IPS-NIHi7 (cell line): ENCODE measurements at regions not wholly inside any gene's neighbourhood (a gene's known extent, or its start where the extent isn't known, plus 50 kb on each side); places are given as distances from the start of the nearest gene placed in this dataset.
A peak's percentile ranks its signal among the peaks of the same experiment; 100 is the strongest.

Source experiments
- DNase-seq: peaks from one replicate; pipeline ENCODE4 v3.0.0; 2012; ENCODE audit warnings: mixed read lengths; ENCODE audit errors: extremely low spot score

DNA sequence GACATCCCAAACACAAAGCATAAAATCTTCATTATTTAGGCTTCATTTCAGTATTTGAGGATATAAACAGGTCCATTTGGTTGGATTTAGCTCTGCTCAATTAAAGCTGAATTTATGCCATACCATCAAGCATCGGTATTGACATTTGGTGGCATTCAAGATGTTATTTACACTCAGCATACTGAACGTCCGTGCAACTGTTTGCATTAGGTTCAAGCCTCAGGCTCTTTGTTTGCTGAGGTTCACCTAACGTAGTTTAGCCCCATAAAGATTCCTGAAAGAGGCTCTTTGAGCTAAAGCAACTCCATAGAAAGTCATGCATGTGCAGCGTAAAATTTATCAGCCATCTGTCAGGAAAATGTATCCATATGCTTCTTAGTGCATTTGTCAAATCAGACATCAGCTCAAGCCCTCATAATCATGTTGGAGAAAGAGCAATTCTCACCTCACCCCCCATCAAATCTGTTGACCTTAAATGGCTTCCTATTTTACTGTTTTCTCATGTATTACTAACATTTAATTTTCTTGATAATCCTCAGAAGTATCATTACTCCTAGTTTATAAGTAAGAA lies 366.9 kb downstream of the EPHA4 start:
- no peak for DNase-seq

DNA sequence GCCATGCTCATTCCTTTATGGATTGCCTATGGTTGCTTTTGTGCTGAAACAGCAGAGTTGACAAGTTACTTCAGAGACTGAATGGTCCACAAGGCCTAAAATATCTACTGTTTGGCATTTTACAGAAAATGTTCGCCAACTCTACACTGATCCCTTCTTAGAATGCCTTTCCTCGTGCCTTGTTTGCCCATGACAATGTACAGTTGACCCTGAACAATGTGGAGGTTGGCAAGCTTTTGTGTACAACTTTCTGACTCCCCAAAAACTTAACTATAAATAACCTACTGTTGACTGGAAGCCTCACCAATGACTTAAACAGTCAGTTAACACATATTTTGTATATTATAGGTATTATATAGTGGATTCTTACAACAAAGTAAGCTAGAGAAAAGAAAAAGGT lies 361.4 kb downstream of the EPHA4 start:
- no peak for DNase-seq

DNA sequence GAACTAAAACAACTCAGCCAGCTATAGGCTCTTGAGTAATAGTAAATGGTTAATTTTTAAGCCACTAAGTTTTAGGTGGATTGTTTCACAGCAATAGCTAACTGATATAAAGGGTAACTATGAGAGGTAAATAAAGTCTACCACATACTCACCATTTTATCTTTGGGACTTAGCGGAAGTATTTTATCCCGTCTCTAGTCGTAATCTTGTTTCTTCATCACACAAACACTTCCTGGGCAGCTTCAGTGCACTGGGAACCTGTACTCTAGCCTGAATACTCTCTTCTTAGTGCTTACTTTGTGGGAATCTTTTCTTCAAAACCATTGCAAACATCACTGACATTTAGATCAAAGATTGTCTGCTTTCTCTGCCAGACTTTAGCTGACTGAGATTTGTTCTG lies 360.5 kb downstream of the EPHA4 start:
- no peak for DNase-seq

DNA sequence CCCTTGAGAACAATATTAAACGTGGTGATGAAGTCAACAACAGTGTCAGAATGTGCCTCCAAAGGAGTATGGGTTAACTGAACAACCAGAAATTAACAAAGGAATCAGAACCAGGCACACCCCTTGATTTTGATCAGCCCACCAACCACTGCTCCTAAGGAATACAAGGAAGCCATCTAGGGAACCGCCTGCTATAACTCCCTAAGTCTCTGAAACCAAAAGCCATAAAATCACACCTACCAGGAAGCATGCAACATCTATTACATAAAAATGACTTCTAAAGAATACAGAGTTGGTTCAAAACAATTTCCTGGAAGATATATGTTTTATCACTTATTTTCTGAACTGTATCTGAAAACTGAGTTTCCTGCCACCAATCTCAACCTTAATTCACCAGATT lies 360.0 kb downstream of the EPHA4 start:
- DNase-seq = no peak

DNA sequence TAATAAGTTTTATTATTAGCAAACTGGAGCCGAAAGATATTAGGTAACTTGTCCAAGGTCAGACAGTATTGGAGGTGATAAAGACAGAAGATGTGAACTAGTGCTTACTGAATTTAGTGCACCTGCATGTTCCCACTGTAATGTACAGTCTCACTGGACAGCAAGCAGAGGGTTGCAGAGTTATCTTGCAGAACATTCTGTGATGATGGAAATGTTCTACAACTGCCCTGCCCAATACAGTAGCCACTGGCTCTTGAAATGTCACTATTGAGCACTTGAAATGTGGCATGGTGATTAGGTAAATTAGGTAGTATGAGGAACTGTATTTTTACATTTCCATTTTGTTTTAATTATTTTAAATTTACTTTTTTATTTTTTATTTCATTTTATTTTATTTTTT lies 356.6 kb downstream of the EPHA4 start:
- DNase-seq = no peak

DNA sequence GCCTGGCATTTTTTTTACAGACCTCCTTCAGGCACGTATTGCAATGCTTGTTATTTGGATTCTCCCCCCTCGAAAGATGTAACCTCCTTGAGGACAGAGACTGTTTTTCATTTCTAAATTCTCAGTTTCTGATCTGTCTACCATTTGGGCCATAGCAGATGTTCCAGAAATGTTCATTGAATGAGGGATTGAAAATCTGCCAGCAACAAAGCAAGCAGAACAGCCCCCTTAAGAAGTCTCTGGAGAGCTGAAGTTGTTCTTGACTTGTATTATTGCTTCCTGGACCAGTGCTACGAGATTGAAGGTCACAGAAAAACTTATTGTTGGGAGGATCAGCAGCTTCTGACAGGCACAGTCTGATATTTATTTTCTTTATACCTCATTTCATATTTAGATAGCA lies 355.5 kb downstream of the EPHA4 start:
- DNase-seq = no peak

DNA sequence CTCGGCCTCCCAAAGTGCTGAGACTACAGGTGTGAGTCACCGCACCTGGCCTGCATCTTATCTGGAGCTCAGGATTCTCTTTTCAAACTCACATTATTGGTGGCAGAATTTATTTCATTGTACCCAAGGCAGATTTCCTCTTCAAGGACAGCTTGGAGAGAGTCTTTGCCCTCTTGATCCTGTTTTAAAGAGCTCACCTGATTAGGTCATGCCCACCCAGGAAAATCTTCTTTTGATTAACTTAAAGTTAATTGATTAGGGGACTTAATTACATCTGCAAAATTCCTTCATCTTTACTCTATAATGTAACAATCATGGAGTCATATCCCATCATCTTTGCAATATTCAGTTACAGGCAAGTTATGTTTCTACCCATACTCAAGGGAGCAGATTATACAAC lies 346.4 kb downstream of the EPHA4 start:
- no peak for DNase-seq

DNA sequence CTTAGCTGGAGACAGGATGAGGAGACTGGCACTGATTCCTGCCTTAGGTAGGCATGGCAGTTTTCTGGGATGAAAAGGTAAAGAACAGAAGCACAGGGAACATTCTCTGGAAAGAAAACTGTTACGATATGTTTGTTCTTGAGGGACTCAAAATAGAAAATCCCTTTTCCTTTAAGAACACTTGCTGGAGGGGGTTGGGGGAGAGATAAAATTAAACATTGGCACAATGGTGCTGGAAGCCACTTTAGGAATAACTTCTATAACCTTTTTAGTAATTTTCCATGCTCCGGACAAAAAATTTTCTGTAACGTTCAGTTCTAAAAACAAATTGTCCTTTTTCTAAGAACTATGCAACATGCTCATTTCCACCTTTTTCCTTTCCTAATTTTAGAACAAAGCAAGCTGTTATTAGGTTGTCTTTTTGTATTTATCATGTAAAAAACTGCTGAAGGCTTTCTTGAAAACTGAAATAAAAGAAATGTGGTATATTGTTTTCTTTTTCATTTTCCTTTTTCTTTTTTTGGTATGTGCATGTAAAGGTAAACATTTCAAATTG lies 343.8 kb downstream of the EPHA4 start:
- no peak for DNase-seq

DNA sequence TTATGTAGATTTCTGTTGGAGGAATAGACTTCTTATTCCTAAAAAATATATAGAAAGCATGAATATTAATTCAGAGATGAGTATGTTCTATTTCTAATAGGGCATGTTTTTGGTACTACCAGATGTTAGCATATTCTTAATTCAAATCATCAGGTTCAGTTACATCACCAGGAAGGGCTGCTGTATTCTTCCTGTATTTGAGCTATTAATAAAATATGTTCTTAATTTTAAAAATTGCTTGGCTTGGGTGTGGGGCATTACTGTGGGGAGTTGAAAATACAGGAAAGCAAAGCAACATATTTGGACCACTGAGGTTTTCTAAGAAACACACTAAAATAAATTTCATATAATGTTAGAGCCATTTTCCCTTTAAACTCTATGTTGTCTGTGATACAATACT lies 343.0 kb downstream of the EPHA4 start:
- no peak for DNase-seq

DNA sequence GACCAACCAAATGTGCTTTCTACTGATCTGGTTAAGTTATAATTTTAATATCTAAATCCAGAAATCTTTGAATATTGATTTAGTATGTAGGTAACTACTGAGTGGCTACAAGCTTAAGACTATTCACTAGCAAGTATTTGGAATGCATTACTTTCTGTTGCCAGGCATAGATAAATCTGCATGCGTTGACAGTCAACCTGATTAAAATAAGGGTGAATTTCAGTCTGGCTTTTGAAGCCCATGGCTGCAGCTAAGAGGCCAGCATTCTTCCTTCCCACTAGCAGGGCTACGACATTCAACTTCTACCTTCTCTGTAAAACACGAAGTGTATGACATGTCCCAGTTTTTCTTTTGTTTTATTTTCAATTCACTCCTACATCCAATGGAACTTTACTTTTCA lies 340.6 kb downstream of the EPHA4 start:
- no peak for DNase-seq

DNA sequence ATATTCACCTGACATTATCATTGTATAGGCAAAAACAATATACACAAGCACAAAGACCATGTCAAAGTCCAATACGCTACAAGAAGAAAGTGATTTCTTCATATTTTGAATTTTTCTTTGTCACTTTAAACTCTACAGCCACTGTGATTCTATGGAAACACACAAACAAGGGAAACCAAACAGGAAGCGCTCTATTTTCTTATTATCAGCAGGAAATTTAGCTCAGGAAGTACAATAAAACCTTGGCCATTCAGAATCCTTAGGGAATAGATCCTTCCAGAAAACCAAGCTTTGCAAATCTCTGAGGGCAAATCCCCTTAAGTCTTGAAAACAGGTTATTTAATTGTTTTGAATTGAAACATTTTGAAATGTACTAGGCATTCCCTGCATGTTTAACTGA lies 336.2 kb downstream of the EPHA4 start:
- no peak for DNase-seq

DNA sequence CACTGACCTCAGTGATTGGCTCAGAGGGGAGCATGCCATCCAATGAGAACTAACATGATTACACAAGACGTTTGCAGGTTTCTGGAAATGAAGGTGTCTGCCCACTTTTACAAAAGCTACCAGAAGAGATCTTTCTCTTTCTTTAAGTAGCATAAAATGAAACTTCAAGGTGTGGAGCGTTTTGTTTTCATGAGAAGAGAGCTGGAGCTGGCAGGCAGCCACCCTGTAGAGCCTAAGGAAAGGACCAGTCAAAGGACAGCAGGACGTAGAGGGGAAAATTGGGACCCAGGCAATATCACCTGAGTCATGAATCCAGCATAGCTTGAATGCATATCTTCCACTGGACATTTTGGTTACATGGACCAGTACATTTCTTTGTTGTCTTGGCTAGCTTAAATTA lies 331.0 kb downstream of the EPHA4 start:
- DNase-seq = no peak

DNA sequence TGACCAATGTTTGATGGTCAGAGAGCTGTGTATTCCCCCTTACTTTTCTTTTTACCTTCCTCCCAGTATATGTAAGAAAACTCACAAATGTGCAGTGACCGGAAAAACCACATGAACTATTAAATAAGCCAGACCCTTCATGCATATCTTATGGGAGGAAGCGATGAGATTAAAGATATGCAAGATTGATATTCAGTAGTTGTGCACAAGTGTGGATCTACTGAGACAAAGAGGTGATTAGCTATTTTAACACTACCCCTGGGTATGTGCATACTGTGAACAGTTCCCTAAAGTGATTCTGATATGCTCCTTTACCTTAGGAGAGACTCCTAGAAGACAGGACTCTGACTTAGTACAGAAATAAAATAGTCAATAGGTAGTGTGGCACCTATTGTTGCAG lies 328.3 kb downstream of the EPHA4 start:
- no peak for DNase-seq

DNA sequence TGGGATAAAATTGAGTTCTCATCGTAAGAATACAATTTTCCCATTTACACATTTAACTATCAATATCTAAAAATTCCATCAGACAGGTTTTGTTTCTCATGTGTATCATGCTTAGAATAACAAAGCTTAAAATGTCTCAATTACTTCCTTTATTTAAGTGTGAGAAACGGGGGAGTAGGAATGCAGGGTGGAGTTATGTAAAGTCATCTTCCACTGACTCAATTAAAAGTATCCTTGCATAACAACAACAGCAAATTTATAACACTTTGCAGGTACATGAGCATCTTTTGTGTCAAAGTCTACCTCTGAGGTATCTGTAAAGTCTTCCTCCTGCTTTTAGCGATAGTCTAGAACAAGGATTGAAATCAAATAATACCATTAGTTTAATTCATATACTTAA lies 327.1 kb downstream of the EPHA4 start:
- DNase-seq = no peak

DNA sequence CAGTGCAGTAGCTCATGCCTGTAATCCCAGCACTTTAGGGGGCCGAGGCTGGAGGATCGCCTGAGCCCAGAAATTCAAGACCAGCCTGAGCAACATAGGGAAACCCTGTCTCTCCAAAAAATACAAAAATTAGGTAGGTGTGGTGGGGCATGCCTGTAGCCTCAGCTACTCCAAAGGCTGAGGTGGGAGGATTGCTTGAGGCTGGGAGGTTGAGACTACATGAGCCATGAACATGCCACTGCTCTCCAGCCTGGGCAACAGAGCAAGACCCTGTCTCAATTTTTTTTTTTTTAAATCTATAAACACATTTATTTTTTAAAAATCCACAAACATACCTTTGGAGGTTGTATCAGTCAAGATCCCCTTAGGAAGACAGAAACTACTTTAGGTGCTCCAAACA lies 326.3 kb downstream of the EPHA4 start:
- no peak for DNase-seq

DNA sequence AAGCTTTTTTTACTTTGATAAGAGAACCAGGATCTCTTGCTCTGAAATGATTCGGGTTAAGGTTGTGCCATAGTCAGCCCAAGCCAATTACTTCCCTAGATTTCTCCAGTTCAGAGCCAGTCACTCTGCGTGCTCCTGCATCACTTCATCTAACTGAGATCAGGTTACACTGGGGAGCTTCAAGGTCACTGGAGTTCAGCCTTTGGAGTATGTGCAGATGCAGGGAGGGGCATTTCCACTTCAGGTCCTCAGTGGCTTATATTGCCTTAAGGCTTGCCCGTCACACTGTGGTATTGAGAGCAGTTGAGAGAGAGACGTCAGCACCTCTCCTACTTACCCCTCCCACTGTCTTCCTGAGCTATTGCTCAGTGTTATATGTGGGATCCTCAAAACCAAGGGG lies 317.8 kb downstream of the EPHA4 start:
- peak; percentile 10 for DNase-seq

DNA sequence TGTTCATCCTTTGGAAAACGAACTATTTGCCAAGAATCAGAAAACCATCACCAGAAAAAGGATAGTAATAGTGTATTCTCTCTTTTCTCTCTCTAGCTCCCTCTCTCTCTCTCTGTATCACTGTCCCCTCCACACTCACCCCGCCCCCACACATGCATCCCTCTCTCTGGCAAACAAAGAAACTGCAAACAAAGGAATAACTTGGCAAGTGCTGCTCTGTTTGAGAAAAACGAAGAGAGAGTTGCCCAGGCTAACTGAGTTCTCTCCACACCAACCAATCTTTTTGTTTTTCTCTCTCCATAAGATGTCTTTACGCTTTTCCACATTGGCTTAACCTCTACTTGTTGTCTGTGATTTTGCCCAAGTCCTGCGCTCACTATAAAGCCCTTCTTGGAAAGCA lies 316.2 kb downstream of the EPHA4 start:
- peak; percentile 29 for DNase-seq

DNA sequence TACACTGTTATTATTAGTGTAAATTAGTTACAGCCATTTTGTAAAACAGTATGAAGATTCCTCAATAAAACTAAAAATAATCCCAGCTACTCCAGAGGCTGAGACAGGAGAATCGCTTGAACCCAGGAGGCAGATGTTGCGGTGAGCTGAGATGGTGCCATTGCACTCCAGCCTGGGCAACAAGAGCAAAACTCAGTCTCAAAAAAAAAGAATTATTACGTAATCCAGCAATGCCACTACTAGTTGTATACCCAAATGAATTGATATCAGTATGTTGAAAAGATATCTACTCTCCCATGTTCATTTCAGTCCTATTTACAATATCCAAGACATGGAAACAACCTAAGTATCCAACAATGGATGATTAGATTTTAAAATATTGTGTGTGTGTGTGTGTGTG lies 313.6 kb downstream of the EPHA4 start:
- no peak for DNase-seq

DNA sequence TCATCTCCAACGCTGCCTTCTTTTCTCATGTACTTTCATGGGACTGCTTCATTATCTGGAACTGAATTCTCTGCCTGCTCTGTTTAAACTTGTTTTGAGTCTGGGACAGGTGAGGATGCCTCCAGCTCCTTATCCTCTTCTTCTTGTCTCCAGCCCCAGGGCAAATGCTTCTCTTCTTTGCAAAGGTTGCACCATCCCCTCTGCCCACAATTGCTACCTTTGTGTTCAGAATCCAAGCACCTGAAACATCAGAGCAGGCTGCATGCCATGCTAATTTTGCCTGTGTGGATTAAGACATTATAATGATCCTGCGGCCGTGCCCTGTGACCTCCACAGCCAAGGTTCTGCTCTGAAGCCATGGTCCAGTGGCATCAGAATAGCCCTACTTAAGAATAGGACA lies 309.5 kb downstream of the EPHA4 start:
- DNase-seq = no peak

DNA sequence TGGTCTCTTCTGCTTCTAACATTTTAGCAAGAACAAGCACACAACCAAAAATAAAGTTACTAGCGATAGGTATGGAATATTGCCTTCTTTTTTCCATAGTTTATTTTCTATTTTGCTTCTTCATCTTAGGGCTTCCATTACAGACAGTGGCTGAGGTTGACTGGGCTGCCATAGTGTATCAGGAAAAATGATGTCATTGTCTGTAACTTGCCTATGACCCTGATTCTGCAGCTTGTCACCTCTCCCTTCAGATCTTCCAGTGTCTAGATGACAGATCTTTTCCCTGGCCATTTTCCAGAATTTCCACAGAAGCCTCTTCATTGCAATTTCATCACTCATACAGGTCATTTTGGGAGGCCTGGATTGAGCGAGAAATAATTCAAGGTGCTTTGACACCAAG lies 308.5 kb downstream of the EPHA4 start:
- DNase-seq = no peak

DNA sequence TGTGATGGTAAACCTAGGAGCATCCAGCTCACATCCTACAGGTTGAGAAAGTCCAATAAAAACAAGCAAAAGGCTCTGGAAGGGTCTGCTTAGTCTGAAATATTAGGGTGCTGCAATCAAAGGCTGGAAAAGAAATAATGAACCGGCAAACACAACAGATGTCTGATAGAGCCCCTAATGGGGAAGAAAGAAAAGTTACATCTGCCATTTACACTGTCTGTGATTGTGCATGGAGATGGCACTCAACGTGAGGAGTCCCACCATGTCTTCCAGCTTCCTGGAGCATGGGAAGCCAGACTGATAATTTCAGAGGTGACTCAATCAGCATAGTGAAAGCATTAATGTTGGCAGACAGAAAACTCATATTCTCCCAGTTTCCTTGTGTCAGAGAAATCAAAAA lies 307.8 kb downstream of the EPHA4 start:
- peak; percentile 18 for DNase-seq

DNA sequence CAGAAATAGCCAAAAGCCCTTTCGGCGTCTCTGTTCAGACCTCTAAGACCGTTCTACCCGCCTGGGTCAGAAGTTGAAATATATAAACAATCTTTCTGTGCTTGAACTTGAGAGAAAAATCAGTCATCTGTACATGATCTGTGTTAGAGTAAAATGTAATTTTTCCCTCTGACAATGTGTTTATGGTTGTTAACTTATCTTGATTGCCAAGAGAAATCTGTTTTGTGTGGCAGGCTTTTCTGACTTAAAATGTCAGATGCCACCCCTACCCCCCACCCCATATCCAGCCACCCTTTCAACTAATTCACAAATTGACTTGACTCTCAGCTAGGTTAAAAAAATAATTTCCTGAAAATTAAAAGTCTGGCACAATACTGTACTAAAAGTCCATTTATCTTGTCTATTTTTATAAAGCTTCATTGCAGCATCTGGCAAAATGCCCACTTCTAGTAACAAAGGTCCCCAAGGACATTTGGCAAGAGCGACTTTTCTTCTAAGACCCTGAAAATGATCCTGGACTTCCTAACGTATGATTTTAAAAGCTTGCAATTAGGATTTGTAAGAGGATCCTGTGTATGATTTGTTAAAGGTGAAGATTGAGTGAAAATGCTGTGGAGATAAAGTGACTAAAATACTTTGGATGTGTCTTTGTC lies 304.2 kb downstream of the EPHA4 start:
- no peak for DNase-seq

DNA sequence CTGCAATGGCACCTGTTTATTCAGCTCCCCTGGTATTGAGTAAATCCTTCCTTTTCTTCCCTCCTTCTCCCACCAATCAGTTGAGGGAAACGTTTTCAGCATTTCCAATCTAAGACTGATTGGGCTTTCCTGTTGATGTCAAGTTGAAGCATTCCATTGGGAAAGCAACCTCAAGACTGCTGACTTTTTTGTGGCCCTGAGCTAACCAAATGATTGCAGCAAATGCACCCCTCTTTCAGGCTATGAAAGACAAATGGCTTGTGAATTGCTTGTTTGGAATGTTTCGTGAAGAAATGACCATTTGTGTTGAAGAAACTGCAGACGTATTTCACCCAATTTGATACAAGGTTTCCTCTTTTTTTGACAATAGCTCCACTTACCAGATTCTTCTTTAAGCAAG lies 303.5 kb downstream of the EPHA4 start:
- DNase-seq = no peak

DNA sequence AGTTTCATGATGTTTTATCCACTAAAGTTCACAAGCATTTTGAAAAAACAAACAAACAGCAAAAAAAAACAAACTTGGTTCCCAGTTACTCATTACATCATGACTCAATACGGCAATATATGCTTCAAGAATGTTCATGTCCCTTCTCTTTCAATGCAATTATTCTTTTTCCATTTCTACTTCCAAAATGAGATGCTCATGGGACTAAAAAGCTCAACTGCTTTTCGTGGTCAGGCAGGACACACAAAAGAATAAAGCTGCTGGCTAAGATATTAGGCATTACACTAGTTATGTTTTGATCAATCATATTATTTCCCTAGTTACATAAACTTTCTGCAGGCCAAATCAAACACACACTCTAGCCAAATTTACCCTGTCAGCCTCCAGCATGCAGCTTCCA lies 301.3 kb downstream of the EPHA4 start:
- no peak for DNase-seq
